SK-N-DZ (cell line): ENCODE measurements at regions not wholly inside any gene's neighbourhood (a gene's known extent, or its start where the extent isn't known, plus 50 kb on each side); places are given as distances from the start of the nearest gene placed in this dataset.

Experiments used
- DNase-seq: peaks from one replicate; pipeline ENCODE4 v3.0.0-alpha.2; 2015; ENCODE audit warnings: low spot score

- no peak for DNase-seq
These were observed 405.2 kb downstream of the NR2F2 start for GRCh38 chr15:96735632-96736240.

DNA sequence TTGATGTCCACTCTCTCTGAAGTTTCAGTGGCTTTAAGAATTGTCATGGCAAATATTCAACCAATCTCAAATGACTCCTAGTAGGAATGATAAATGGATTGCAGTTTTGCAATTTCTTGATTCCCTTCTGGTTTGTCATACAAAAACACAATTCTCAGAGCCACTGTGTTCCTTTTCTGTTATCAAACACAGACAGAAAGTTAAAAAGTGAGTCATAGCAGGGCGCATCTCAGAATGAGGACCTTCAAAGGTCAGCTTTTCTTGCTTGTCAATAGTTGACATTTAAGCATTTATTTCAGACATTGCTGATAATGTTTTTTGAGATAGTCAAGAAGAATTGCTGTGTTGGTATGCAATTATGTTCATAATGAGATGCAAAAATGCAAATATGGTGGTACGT lies 405.9 kb downstream of the NR2F2 start:
- no peak for DNase-seq

GRCh38 chr15:96737408-96737807 lies 406.9 kb downstream of the NR2F2 start:
- DNase-seq = no peak

DNA sequence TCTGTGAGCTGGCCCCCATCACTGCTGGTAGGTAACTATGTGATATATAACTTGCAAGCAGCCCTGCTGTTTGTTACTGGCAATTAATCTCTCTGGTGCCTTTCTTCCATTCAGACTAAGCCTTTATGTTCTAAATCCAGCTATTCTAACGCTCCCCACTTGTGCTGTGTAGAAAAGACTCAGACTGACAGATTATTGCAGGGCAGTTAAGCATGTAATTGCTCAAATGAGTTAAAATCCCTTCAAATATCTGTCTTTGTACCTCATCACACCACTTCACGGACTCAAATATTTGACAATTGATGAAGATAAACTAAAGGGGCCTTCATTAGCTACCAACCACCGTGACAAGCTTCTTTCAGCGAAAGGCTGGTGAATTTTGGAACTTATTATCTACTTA lies 416.2 kb downstream of the NR2F2 start:
- DNase-seq = no peak

GRCh38 chr15:96747291-96747690 lies 416.8 kb downstream of the NR2F2 start:
- no peak for DNase-seq

GRCh38 chr15:96750361-96750760 lies 419.9 kb downstream of the NR2F2 start:
- DNase-seq = no peak

DNA sequence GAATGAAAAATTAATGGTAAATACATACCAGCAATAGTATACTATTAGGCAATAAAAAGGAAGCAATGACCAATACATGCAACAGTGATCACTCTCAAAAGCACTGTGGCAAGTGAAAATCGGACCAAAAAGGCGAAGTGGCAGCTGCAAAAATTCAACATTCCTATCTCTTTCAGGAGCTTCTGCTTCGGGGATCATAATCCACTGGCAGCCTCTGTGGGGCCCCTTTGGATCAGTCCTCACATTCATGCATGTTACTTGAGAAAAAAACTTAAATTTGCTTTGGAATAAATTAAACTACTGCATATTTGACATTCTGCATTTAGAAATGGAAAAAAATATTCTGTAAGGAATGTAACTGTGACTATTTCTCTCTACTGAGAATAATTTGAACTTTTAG lies 425.6 kb downstream of the NR2F2 start:
- DNase-seq = no peak

GRCh38 chr15:96756656-96757055 lies 426.2 kb downstream of the NR2F2 start:
- DNase-seq = no peak

GRCh38 chr15:96762566-96762965 lies 432.1 kb downstream of the NR2F2 start:
- DNase-seq = no peak

DNA sequence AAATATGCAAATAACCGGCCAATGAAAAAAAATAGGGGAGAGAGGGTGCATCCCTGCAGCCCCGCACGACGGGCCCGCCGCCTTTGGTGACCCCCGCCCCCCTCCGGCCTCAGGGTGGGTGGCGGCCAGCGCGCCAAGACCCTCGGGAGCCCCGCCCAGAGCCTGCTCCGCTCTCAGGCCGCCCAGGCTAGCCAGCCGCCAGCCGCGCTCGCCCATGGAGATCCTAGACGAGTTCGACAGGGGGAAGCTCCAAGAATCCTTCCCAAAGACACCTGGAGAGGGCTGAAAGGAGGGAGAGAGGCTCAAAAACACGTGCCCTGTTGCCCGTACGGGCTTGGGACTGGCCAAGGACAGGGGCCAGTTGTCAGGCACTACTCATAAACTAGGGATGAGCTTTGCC lies 434.0 kb downstream of the NR2F2 start:
- no peak for DNase-seq

- no peak for DNase-seq
These were observed 434.4 kb downstream of the NR2F2 start for GRCh38 chr15:96764946-96765345.

DNA sequence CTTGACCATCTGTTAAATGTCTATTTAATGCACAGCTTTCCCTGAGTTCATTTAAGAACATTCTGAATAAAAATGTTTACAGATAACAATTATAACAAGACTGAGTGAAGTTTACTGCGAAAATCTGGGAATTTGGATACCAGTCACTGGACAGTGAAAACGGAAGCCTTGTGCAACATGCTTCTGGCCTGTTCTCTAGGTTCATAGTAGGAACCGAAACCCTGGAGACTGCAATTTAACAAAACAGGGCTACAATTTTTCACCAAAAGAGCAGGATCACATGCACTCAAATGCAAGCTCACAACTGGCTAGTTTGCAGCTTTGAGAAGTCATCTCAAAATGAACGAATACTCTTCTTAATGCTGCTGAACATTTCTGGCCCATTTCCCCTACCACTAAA lies 435.9 kb downstream of the NR2F2 start:
- DNase-seq = no peak

DNA sequence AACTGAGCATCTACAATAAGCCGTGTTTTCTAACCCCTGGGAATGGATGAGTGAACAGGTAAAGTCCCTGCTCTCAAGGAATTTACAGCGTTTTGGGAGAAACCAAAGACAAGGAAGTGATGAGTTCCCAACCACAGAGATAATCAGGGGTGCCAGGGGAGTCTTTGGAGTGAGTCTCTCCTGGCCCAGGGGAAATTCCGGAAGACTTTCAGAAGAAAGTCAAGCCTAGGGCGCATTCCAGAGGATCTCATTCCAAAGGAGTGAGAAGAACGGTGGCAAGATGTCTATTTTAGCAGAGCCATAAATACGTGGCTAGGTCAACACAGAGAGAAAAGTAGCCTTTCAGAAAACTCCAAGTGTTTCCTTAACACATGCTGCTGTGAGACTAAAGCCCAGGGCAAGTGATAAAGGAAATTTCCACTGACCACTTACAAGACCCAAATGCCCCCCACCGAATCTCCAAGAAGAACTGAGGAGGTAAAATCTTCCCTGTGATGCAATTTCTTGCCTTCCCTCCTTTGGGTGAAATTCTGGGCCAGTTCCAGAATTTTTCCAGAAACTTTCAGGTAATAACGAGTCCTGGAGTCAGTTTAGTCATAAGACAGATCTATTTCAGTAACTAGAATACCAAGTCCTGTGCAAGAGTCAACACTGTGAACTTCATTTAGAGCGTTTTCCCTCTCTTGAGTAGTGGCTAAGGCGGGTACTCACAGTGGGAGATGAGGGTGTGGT lies 437.4 kb downstream of the NR2F2 start:
- no peak for DNase-seq

DNA sequence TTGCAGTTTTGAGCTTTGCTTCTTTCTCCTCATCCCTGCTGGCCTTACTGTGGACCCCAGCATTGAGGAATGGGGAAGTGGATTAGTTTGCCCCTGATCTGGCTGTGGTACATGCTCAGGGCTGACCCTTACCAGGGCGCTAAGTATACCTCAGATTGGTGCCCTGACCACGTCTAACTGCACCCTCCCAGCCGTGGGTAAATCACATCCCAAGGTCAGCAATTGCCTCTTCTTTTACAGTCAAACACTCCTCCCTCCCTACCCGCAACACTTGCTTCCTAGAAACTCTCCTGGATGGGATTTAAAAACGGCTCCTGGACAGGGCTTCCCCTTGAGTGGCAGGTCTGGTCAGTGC lies 437.9 kb downstream of the NR2F2 start:
- DNase-seq = no peak

DNA sequence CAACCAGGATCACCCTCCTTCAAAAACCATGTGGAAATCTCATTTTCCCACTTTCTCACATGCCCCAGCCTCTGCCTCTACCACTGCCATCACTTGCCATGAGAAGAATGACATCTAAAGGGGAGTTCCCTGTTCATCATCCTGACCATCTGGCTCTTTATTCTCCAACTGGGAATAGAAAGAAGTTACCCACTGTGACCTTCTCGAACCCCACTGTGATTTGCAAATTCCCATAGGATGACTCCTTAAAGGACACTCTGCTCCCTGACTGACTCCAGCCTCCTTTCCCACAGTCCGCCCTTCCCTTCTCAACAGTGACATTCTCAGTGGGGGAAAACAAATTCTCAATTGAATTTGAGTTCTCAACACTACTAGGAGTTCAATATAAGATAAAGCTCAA lies 440.5 kb downstream of the NR2F2 start:
- DNase-seq = no peak

GRCh38 chr15:96774216-96774615 lies 443.7 kb downstream of the NR2F2 start:
- DNase-seq = no peak

- DNase-seq = no peak
These were observed 453.2 kb downstream of the NR2F2 start for GRCh38 chr15:96783746-96784145.

- no peak for DNase-seq
These were observed 459.5 kb downstream of the NR2F2 start for GRCh38 chr15:96790004-96790403.

GRCh38 chr15:96792216-96792615 lies 461.7 kb downstream of the NR2F2 start:
- DNase-seq = no peak

DNA sequence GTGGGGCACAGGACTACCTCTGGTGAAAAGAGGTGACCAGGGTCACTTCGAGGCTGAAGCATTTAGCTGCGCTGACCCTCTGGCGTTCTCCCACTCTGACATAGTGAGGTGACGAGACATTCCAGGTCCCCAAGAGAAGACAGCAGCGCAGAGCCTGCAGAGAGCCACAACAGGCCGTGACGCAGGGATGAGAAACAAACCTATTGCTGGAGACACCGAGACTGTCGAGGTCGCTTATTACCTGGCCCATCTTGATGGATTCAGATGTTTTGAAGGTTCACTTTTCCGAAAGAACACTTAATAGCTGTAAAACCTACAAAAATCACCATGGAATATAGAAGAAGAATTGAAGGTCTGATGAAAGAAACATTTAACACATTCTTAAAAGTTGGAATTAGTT lies 466.3 kb downstream of the NR2F2 start:
- DNase-seq = no peak

DNA sequence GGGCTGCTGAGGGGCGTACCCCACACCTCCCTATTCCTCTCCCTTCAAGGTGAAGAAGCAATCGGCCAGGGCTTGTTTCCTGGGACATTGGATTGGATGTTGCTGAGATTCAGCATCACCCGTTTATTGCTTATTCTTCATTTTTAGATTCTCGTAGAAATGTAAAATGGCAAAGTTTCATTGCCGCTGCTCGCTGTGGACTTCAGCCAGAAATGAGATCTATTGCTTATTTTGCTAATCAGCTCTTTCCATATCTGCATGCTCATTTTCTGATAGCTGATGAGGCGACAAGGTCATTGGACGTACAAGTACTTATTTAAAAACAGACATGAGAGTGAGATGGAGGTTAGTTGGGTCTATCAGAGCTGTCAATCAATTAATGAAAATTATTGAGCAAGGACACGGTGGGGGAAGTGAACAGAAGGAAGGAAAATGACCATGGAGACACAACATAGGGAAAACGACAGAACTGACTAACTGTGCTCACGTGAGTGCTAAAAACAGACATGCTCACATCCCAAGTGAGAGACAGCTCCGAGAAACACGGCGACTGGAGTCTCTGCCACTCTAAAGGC lies 471.2 kb downstream of the NR2F2 start:
- no peak for DNase-seq

DNA sequence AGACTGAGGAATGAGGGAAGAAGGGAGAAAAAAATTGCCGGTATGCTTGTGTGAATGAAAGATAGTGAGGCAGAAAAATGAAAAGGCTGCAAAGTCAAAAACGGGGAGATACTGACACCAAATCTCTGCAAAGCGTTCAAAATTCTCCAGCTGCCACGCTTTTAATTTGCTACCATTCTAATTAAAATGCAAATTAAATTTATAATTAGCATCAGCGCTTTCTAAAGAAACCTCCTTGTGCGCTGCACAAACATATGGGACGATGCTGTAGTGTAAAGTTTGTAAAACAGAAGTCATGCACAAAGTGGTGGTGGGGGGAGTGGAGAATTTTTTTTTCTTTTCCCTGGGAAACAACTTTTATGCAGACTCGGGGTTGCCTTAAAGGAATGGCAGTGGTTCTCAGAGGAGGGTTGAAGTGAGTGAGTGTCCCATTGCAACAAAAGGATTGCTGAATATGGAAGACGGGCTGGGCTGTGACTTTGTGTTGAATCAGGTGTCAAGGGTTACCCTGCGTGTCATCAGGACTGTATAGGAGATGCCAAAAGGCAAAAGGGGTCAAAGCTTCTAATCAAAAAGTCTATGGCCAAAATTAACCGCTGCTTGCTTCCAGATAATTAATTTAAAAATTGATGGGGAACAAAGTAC lies 472.2 kb downstream of the NR2F2 start:
- no peak for DNase-seq

- no peak for DNase-seq
These were observed 474.3 kb downstream of the NR2F2 start for GRCh38 chr15:96804754-96805153.
